ENCODE measurements at regions not wholly inside any gene's neighbourhood (a gene's known extent, or its start where the extent isn't known, plus 50 kb on each side); places are given as distances from the start of the nearest gene placed in this dataset.

DNA sequence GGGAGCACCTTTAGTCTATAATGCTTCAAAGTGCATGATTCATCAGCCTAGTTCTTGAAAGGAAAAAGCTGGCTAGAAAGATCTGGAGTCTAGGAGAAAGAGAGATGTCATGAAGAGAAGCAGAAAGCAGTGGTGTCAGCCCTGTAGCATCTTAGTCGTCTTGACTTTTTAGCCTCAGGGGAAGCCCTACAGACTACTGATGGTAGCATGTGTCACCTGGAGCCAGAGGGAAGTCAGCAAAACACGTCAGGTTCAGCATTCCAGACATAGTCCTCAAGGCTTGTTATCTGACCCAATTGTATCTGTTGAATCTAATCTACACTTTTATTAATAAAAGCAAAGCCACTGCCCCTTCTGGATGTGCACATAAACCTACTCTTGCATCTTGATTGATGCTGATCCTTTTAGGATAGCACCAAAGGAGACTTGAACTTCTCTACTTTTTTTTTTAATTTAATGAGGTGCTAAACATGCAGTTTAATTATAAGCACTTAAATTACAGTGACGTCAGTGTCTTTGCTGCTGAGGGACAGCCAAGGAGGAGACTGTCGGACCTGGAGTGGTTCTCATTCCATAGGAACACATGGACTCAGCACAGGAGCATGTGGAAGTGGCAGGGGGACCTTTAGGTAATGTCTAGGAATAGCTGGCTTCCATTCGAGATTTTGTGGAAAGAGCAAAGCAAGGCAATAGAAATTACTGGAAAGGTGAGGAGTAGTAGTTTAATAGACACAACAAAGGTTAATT is 525.5 kb upstream of the SGCG start:
- intact Hi-C loops (cut with micrococcal nuclease) = no loop called here
- no TSS peak for BruUV-seq (replicated peaks)
- DNase-seq (ENCODE audit: low read depth, low spot score) (no peak), ATAC-seq (no peak)
- H3K9ac ChIP-seq (ENCODE audit: low read length) = no peak overlapping the region
- RAD21 ChIA-PET (ENCODE audit: low non-redundant PET in 1 of 2, low total read pairs in 2 of 2, uncharacterized antibody in 2 of 2, unreplicated experiment in 2 of 2) = no interaction called here
- POLR2A ChIA-PET = no interaction called here
- no peaks in the 10 kb centered on the region for H3K9me3 ChIP-seq (ENCODE audit: control insufficient read depth in 1 of 2, insufficient read depth in 1 of 2, low read depth in 1 of 2, low read length in 2 of 2)
- H4K20me1 ChIP-seq (ENCODE audit: insufficient read depth) = no peaks in the 10 kb centered on the region
- H3K9me2 ChIP-seq (ENCODE audit: insufficient read depth) = no peaks in the 10 kb centered on the region
- H3K4me2 ChIP-seq (ENCODE audit: low read length) = no peak overlapping the region
- no peaks in the 10 kb centered on the region for H3K4me1 ChIP-seq (ENCODE audit: control insufficient read depth in 1 of 2, insufficient read depth in 2 of 2, low read length in 2 of 2)
- no peak overlapping the region for H3K27ac ChIP-seq (ENCODE audit: low read depth, low read length)
- H3K36me3 ChIP-seq (ENCODE audit: control insufficient read depth in 1 of 2, insufficient read depth in 2 of 2, low read length in 2 of 2) = no peaks in the 10 kb centered on the region
- CTCF ChIA-PET = no interaction called here
- H2AFZ ChIP-seq (ENCODE audit: low read depth, low read length, poor library complexity, severe bottlenecking) = no peak overlapping the region
- no peaks in the 10 kb centered on the region for H3K27me3 ChIP-seq (ENCODE audit: insufficient read depth, low read length)
- H3K4me3 ChIP-seq (replicated peaks in 1 of 2; ENCODE audit: low read depth in 1 of 2, low read length in 2 of 2) = no peak overlapping the region
- no peaks in the 10 kb centered on the region for H3K79me2 ChIP-seq (ENCODE audit: insufficient read depth, low read length)
- TF ChIP-seq, protein P1, sequence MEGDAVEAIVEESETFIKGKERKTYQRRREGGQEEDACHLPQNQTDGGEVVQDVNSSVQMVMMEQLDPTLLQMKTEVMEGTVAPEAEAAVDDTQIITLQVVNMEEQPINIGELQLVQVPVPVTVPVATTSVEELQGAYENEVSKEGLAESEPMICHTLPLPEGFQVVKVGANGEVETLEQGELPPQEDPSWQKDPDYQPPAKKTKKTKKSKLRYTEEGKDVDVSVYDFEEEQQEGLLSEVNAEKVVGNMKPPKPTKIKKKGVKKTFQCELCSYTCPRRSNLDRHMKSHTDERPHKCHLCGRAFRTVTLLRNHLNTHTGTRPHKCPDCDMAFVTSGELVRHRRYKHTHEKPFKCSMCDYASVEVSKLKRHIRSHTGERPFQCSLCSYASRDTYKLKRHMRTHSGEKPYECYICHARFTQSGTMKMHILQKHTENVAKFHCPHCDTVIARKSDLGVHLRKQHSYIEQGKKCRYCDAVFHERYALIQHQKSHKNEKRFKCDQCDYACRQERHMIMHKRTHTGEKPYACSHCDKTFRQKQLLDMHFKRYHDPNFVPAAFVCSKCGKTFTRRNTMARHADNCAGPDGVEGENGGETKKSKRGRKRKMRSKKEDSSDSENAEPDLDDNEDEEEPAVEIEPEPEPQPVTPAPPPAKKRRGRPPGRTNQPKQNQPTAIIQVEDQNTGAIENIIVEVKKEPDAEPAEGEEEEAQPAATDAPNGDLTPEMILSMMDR (IDR thresholded peaks at IDR 0.05 in 2 of 3, conservative IDR thresholded peaks at IDR 0.05 in 1 of 3; ENCODE audit: borderline replicate concordance in 1 of 3, insufficient read depth in 1 of 3, low read depth in 2 of 3, low read length in 2 of 3) = no peak
- TF ChIP-seq FOSL1 (IDR thresholded peaks at IDR 0.05; ENCODE audit: low read depth) (no peak), CBX3 (IDR thresholded peaks at IDR 0.05; ENCODE audit: low read depth) (no peak), ZFX (IDR thresholded peaks at IDR 0.05) (no peak), CEBPB (IDR thresholded peaks at IDR 0.05; ENCODE audit: low read depth) (no peak), SP1 (IDR thresholded peaks at IDR 0.05; ENCODE audit: low read depth) (no peak), JUND (IDR thresholded peaks at IDR 0.05) (no peak), POLR2AphosphoS5 (IDR thresholded peaks at IDR 0.05; ENCODE audit: low read depth, low read length) (no peak), RAD21 (IDR thresholded peaks at IDR 0.05; ENCODE audit: low read depth) (no peak), REST (IDR thresholded peaks at IDR 0.05; ENCODE audit: low read depth) (no peak), EGR1 (IDR thresholded peaks at IDR 0.05; ENCODE audit: low read depth) (no peak), ELF1 (IDR thresholded peaks at IDR 0.05; ENCODE audit: borderline replicate concordance, low read depth) (no peak), ZBTB33 (IDR thresholded peaks at IDR 0.05; ENCODE audit: extremely low read depth, insufficient replicate concordance, low read length) (no peak), YY1 (IDR thresholded peaks at IDR 0.05; ENCODE audit: extremely low read depth, insufficient replicate concordance, low read depth, low read length) (no peak), MAX (IDR thresholded peaks at IDR 0.05) (no peak), EZH2 (IDR thresholded peaks at IDR 0.05) (no peak), EZH2phosphoT487 (IDR thresholded peaks at IDR 0.05; ENCODE audit: borderline replicate concordance) (no peak)
- TF ChIP-seq, protein P2, sequence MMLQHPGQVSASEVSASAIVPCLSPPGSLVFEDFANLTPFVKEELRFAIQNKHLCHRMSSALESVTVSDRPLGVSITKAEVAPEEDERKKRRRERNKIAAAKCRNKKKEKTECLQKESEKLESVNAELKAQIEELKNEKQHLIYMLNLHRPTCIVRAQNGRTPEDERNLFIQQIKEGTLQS (IDR thresholded peaks at IDR 0.05) = no peak

Data from HCT116 (cell line).